K562 (cell line): ENCODE measurements at regions not wholly inside any gene's neighbourhood (a gene's known extent, or its start where the extent isn't known, plus 50 kb on each side); places are given as distances from the start of the nearest gene placed in this dataset.

Experiments
- ATAC-seq: fragments of 200-7000 bp; cut with Tn5 transposase; 3 replicates; pipeline ENCODE4 v1.9.1; 2020; ENCODE audit warnings: moderate library complexity
- BruUV-seq: library from RNA; stranded (reverse); fragments of 400-500 nt; replicated peaks from 2 replicates; lab custom pipeline; 2021; lab: Mats Ljungman, UMichigan
- CTCF ChIA-PET: fragments of 300-600 bp; formaldehyde crosslinking; extraction: SDS; loops from one replicate; lab custom pipeline; 2021; ENCODE audit warnings: low intra/inter-chr PET ratio; lab: Yijun Ruan, JAX
- POLR2A ChIA-PET: fragments of 300-600, 350-650 bp; sonication (Branson Sonifier 250); formaldehyde crosslinking; extraction: SDS; loops from one replicate; lab custom pipeline; 2021; ENCODE audit warnings: antibody characterized with exemption, inconsistent platforms; lab: Yijun Ruan, JAX
- DNase-seq, 4 experiments: peaks; one replicate each; pipeline versions ENCODE4 v3.0.0 to v3.0.0-alpha.2; 2011 to 2018; ENCODE audit warnings: low spot score in 3 of 4, mixed read lengths in 3 of 4; ENCODE audit errors: extremely low read depth in 1 of 4
- FAIRE-seq: peaks from 2 replicates; lab custom pipeline; 2011; peaks lifted over from hg19 to GRCh38; lab: Jason Lieb, UNC
- H2AFZ ChIP-seq: 2 replicates; pipeline ENCODE4 v1.6.0; 2011; ENCODE audit warnings: low read depth, low read length, control low read depth, inconsistent platforms
- H3K27ac ChIP-seq: fragments of 200-600 bp; 3 replicates; pipeline ENCODE4 v1.8.0; 2011; ENCODE audit warnings: low read depth, mild to moderate bottlenecking, control low read depth, inconsistent platforms, low read length, moderate library complexity, mixed read lengths; ENCODE audit errors: extremely low read depth
- H3K27me3 ChIP-seq, 2 experiments: fragments of 300-600 bp in 1 of 2; 2 replicates in 1 of 2; 3 replicates in 1 of 2; pipeline versions ENCODE4 v1.6.0 to v1.8.0; 2011; ENCODE audit warnings: inconsistent platforms in 2 of 2, low read length in 2 of 2, mild to moderate bottlenecking in 1 of 2, mixed read lengths in 1 of 2, moderate library complexity in 1 of 2; ENCODE audit not compliant: control insufficient read depth in 2 of 2, insufficient read depth in 2 of 2
- H3K36me3 ChIP-seq: fragments of 300-600 bp; 3 replicates; pipeline ENCODE4 v1.8.0; 2011; ENCODE audit warnings: mild to moderate bottlenecking, low read length, inconsistent platforms; ENCODE audit not compliant: control insufficient read depth, insufficient read depth
- H3K4me1 ChIP-seq, 2 experiments: fragments of 200-600 bp in 1 of 2; replicated peaks in 1 of 2; 2 replicates in 1 of 2; 3 replicates in 1 of 2; pipeline versions ENCODE4 v1.5.1 to v1.8.0; 2011; ENCODE audit warnings: inconsistent platforms in 2 of 2, low read length in 2 of 2, mild to moderate bottlenecking in 1 of 2, mixed read lengths in 1 of 2, moderate library complexity in 1 of 2; ENCODE audit not compliant: control insufficient read depth in 2 of 2, insufficient read depth in 2 of 2
- H3K4me2 ChIP-seq: 2 replicates; pipeline ENCODE4 v1.6.1; 2011; ENCODE audit warnings: low read length, control low read depth, inconsistent platforms, mixed read lengths; ENCODE audit not compliant: insufficient read depth
- H3K4me3 ChIP-seq: fragments of 200-600 bp; sonication (generic), shearing (Covaris generic); 2 replicates; pipeline ENCODE4 v1.5.1; 2016; ENCODE audit warnings: control low read depth, inconsistent platforms
- H3K79me2 ChIP-seq: fragments of 200-600 bp; 3 replicates; pipeline ENCODE4 v1.8.0; 2011; ENCODE audit warnings: low read length, inconsistent platforms; ENCODE audit not compliant: control insufficient read depth, insufficient read depth
- H3K9ac ChIP-seq, 2 experiments: 2 replicates each; pipeline versions ENCODE4 v1.6.0 to v1.6.1; 2011; ENCODE audit warnings: low read depth in 2 of 2, low read length in 2 of 2, control low read depth in 1 of 2, inconsistent platforms in 1 of 2, mild to moderate bottlenecking in 1 of 2, mixed read lengths in 1 of 2; ENCODE audit not compliant: insufficient read depth in 1 of 2
- H3K9me1 ChIP-seq: one replicate; pipeline ENCODE4 v1.6.0; 2011; ENCODE audit warnings: inconsistent platforms, mild to moderate bottlenecking, low read length, moderate library complexity; ENCODE audit not compliant: control insufficient read depth, insufficient read depth
- H3K9me3 ChIP-seq: replicated peaks from 2 replicates; pipeline ENCODE4 v1.5.1; 2011; ENCODE audit warnings: low read depth, low read length, inconsistent platforms; ENCODE audit not compliant: control insufficient read depth, insufficient read depth
- H4K20me1 ChIP-seq: replicated peaks from 2 replicates; pipeline ENCODE4 v1.6.1; 2011; ENCODE audit warnings: low read length, inconsistent platforms, mixed read lengths; ENCODE audit not compliant: control insufficient read depth, insufficient read depth
- ETS2 ChIP-seq: IDR thresholded peaks from 2 replicates; pipeline ENCODE4 v1.6.1; 2016; ENCODE audit warnings: borderline replicate concordance, missing genetic modification characterization, mild to moderate bottlenecking, moderate library complexity, missing compliant biosample characterization; ENCODE audit not compliant: poor library complexity, severe bottlenecking
- HDAC3 ChIP-seq: fragments of 450-650 bp; IDR thresholded peaks from 2 replicates; pipeline ENCODE4 v1.6.1; 2018; ENCODE audit warnings: borderline replicate concordance, mild to moderate bottlenecking, moderate library complexity; ENCODE audit not compliant: partially characterized antibody
- PCBP2 ChIP-seq: fragments of 200-400 bp; formaldehyde crosslinking; IDR thresholded peaks from 2 replicates; pipeline ENCODE4 v1.6.1; 2018; ENCODE audit warnings: low read length, low read depth, mild to moderate bottlenecking, moderate library complexity; ENCODE audit not compliant: poor library complexity, severe bottlenecking
- POLR2H ChIP-seq: IDR thresholded peaks from 2 replicates; pipeline ENCODE4 v1.6.1; 2016; ENCODE audit warnings: missing genetic modification characterization, low read depth, mild to moderate bottlenecking, control low read depth, missing compliant biosample characterization, moderate library complexity
- RHOXF2B ChIP-seq: fragments of 250-450 bp; sonication (Bioruptor Pico); conservative IDR thresholded peaks from 2 replicates; pipeline ENCODE4 v1.5.1; 2021
- SMAD4 ChIP-seq: fragments of 250-450 bp; sonication (Bioruptor Pico); conservative IDR thresholded peaks from 2 replicates; pipeline ENCODE4 v1.8.0; 2021; ENCODE audit warnings: inconsistent platforms, mild to moderate bottlenecking, moderate library complexity
- SMARCA5 ChIP-seq: fragments of 450-650 bp; IDR thresholded peaks from 2 replicates; pipeline ENCODE4 v1.6.1; 2016
- SREBF2 ChIP-seq: sonication (generic); formaldehyde crosslinking; IDR thresholded peaks from 2 replicates; pipeline ENCODE4 v1.4.0; 2020; ENCODE audit warnings: mild to moderate bottlenecking, missing genetic modification reagents
- ZNF384 ChIP-seq: IDR thresholded peaks from 2 replicates; pipeline ENCODE4 v1.6.1; 2012; ENCODE audit warnings: low read depth, low read length, improper control_type of control experiment
- ZNF436 ChIP-seq: fragments of 250-450, 450-650 bp; sonication (Bioruptor Pico); formaldehyde crosslinking; IDR thresholded peaks from 2 replicates; pipeline ENCODE4 v1.7.0; 2020; ENCODE audit warnings: mild to moderate bottlenecking
- WGBS: fragments of 100-300 bp; shearing (Covaris generic); methylation state at CpG from one replicate; pipeline ENCODE4 v1.1.6; 2016; ENCODE audit warnings: low coverage, mixed read lengths; ENCODE audit not compliant: insufficient coverage; ENCODE audit errors: missing lambda C conversion rate; 5-methylcytosine and 5-hydroxymethylcytosine counted together
- in situ Hi-C: fragments of 300-500 bp; cut with MboI; formaldehyde crosslinking; loops from 4 replicates; pipeline ENCODE4 v1.15.0; 2018; ENCODE audit warnings: inconsistent platforms, mixed read lengths
- intact Hi-C: fragments of 100-400 bp; cut with micrococcal nuclease; formaldehyde crosslinking; loops from 2 replicates; pipeline ENCODE4 v1.14.2; 2022

- no peak for TF ChIP-seq PCBP2
- TF ChIP-seq ZNF436 (CRISPR knock-in tag), result no peak
- TF ChIP-seq, all 486 proteins: peak for 0
- Histone ChIP-seq H3K79me2 (no peaks in the 10 kb centered on the region), H3K4me2 (no peak overlapping the region), H3K4me1 (no peaks in the 10 kb centered on the region), H2AFZ (no peak overlapping the region), H3K4me3 (no peak overlapping the region), H3K27me3 (no peaks in the 10 kb centered on the region), H3K36me3 (no peaks in the 10 kb centered on the region), H3K9ac (no peak overlapping the region), H3K27ac (no peak overlapping the region), H3K9me3 (no peaks in the 10 kb centered on the region; the same call in 1 of the 2 replicates), H3K9me1 (no peaks in the 10 kb centered on the region), H4K20me1 (no peaks in the 10 kb centered on the region)
- FAIRE-seq (no peak), DNase-seq (no peak), ATAC-seq (no peak)
- POLR2A ChIA-PET, result no interaction called here
- in situ Hi-C loops, result no loop called here
- no TSS peak for BruUV-seq
- 0% methylated on average over 5 of the region's 5 CpGs for WGBS
- intact Hi-C loops, result no loop called here
- CTCF ChIA-PET, result no interaction called here
These were observed 122.0 kb downstream of the SEC16B start for GRCh38 chr1:177847843-177848242.

- TF ChIP-seq ETS2 (no peak), POLR2H (tag) (no peak), ZNF384 (no peak), SMARCA5 (no peak), RHOXF2B (CRISPR knock-in tag) (no peak), SMAD4 (CRISPR knock-in tag) (no peak), HDAC3 (no peak), SREBF2 (no peak)
- ChIA-PET POLR2A (no interaction called here), CTCF (no interaction called here)
- Histone ChIP-seq H3K4me3 (no peak overlapping the region), H3K9ac (no peak overlapping the region), H3K4me1 (no peaks in the 10 kb centered on the region), H3K4me2 (no peak overlapping the region), H3K36me3 (no peaks in the 10 kb centered on the region), H4K20me1 (no peaks in the 10 kb centered on the region), H3K27ac (no peak overlapping the region), H3K27me3 (no peaks in the 10 kb centered on the region), H2AFZ (no peak overlapping the region), H3K9me3 (no peaks in the 10 kb centered on the region), H3K9me1 (no peaks in the 10 kb centered on the region), H3K79me2 (no peaks in the 10 kb centered on the region)
- intact Hi-C loops (no loop called here), in situ Hi-C loops (no loop called here)
- BruUV-seq, result no TSS peak
- DNase-seq, result no peak
- ATAC-seq, result no peak
- WGBS, result 0% methylated on average over 8 of the region's 8 CpGs
- no peak for FAIRE-seq
These were observed 130.9 kb downstream of the SEC16B start for GRCh38 chr1:177838907-177839485.
